LNCaP clone FGC (cell line): ENCODE measurements at regions not wholly inside any gene's neighbourhood (a gene's known extent, or its start where the extent isn't known, plus 50 kb on each side); places are given as distances from the start of the nearest gene placed in this dataset.
"Not testable (repeated sequence)": the region's sequence is repeated elsewhere in the genome, so short reads cannot be mapped to it uniquely, and the experiment has no call there.

ENCODE experiments used
- DNase-seq: peaks from one replicate; pipeline ENCODE4 v3.0.0-alpha.2; 2011; ENCODE audit warnings: low read depth
- H3K4me3 ChIP-seq: 2 replicates; pipeline ENCODE4 v1.5.1; 2011; ENCODE audit warnings: mild to moderate bottlenecking, low read depth, low read length, control low read depth
- TF ChIP-seq, protein P1 (sequence below): IDR thresholded peaks from 2 replicates; pipeline ENCODE4 v1.5.1; 2012; ENCODE audit warnings: mild to moderate bottlenecking; ENCODE audit not compliant: control insufficient read depth, insufficient read depth; ENCODE audit errors: extremely low read depth

DNA sequence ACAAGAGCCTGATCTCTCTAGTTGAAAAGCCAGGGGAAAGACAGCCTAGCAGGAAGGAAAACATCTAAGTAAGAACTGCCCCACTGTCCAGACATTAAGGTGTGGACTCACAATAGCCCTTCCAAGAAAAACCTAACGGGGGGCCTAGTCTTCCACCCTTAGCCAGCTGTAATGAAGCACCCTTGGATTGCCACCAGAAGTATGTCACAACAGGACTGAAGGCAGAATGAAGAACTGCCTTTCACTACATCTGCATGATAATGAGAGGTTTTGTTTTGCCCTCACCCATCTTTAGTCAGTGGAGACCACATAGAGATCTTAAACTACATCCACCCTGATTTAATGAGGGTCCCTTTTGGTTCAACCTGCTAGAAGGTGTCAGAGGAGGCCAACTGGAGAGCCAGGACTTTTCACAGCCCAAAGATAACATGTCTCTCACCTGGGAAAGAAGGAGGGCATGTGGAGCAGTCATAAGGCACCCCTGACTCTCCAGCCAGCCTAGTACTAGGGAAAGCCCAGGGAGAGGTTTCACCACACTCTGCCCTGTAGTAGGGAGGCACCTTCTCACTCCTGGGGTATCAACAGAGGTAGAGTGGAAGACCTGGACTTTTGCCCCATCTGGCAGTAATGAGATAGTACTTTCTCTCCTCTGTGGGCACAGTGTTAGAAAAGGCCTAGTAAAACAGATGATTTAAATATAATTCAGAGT is 1017.4 kb upstream of the MANEA start:
- no peak overlapping the region for H3K4me3 ChIP-seq
- TF ChIP-seq, protein P1, sequence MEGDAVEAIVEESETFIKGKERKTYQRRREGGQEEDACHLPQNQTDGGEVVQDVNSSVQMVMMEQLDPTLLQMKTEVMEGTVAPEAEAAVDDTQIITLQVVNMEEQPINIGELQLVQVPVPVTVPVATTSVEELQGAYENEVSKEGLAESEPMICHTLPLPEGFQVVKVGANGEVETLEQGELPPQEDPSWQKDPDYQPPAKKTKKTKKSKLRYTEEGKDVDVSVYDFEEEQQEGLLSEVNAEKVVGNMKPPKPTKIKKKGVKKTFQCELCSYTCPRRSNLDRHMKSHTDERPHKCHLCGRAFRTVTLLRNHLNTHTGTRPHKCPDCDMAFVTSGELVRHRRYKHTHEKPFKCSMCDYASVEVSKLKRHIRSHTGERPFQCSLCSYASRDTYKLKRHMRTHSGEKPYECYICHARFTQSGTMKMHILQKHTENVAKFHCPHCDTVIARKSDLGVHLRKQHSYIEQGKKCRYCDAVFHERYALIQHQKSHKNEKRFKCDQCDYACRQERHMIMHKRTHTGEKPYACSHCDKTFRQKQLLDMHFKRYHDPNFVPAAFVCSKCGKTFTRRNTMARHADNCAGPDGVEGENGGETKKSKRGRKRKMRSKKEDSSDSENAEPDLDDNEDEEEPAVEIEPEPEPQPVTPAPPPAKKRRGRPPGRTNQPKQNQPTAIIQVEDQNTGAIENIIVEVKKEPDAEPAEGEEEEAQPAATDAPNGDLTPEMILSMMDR = no peak
- no peak for DNase-seq

DNA sequence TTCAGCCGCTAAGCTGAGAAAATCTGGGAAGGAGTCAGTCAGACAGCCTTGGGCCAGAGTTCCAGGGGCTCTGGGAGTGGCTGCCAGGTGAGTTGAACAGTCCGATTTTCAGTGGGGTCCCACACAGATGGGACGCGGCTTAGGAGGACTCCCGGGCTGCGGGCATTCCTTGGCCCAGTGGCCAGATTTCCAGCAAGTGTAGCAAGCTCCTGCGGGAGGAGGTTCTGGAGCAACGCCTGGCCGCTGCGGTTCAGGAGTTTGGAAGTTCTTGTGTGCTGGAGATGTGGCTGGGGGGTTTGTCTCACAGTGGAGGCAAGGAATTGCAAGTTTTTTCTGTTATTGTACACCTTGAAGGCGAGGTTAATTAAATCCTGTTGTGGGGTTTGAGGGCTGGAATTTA is 1020.1 kb upstream of the MANEA start:
- DNase-seq, H3K4me3 ChIP-seq: not testable (repeated sequence)

DNA sequence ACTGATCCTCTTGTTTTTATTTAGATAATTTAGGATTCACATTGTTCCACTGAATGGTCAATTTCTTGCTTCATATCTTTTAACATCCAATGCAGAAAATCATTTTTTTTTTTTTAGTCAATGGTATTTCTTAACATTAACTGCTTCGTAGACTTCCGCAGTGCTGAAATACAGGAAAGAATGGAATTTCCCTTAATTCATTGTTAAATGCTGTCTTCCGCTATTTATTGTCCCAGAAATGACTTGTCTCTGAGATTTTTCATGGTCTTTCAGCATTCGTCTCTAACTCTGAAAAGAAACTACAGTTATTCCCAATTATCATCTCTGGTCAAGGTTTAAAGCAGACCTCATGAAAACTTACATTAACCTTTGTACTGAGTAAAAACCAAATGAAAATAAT is 1029.1 kb upstream of the MANEA start:
- DNase-seq = no peak
- H3K4me3 ChIP-seq = no peak overlapping the region
- TF ChIP-seq, protein P1 = no peak

DNA sequence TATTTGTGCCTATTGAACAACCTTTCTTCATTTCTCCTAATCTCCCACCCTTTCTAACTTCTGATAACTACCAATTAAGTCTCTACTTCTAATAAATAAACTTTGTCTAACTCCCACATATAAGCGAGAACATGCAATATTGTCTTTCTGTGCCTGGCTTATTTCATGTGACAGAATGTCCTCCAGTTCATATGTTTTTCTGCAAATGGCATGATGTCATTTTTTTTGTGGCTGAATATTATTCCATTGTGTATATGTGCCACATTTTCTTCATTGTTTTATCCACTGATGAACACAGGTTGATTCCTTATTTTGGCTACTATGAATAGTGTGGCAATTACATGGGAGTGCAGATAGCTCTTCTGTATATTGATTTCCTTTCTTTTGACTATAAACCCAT is 1041.5 kb upstream of the MANEA start:
- no peak overlapping the region for H3K4me3 ChIP-seq
- TF ChIP-seq, protein P1 = no peak
- DNase-seq = no peak

DNA sequence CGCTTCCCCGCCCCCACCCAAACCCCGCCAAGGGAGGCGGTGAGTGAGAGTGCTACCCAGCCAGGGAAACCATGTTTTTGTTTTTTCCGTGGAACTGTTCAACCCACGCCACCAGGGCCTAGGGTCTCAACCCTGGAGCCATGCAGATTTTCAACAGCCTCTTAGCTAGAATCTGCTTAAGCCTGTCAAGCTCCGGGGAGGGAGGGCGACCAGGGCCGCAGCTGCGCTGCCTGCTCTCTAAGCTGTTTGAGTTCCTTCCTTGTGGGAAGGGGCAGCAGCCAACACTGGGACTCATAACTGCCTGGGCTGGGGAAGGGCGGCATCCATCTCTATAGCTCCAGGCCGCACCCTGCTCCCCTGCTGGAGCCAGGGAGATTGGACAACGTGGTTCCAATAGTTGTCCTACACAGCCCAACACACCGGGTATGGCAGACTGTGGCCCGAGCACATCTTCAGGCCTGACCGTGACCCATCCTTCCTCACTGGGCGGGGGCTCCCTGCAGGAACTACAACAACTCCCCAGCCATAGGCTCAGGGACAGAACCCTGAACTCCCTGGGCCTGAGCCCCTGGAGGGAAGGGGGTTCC is 1065.7 kb upstream of the MANEA start:
- H3K4me3 ChIP-seq = no peak overlapping the region
- TF ChIP-seq, protein P1 = no peak
- DNase-seq = no peak

DNA sequence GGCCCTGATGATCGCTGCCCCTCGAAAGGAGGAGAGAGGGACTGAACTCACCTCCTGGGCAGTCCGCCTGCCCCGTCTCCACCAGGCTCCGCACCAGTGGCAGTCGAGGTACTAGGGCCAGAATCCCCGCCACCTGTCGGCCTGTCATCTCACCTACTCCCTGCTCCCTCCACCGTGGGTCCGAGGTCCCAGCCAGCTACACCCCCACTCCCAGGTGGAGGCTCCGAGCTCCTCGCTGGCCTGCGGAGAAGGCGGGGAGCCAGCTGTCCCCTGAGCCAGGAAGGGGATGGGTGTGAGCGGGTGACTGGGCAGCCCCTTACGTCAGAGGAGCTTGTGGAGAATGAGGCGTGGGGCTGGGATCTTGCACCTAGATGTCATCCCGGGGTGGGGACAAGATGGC is 1066.5 kb upstream of the MANEA start:
- no peak for DNase-seq
- no peak overlapping the region for H3K4me3 ChIP-seq
- TF ChIP-seq, protein P1 = no peak

DNA sequence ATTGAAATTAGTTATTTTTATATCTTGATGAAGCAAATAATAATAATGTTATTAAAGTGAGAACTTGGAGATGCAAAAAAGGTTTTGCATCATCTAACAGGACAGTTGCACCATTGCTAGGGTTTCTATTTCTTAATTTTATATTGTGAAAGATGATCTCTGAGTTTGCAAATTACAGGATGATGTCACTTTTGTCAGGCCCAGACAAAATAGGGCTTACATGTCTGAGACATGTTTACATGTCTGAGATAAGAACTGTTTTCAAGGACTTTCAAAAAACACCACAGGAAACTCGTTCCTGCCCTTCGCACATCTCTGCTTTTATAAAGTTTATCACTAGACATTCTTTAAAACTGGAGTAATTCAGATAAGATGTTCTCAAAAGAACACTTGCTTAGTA is 1075.8 kb upstream of the MANEA start:
- no peak overlapping the region for H3K4me3 ChIP-seq
- DNase-seq = no peak
- TF ChIP-seq, protein P1 = no peak
